GM18507 (cell line): ENCODE measurements at regions not wholly inside any gene's neighbourhood (a gene's known extent, or its start where the extent isn't known, plus 50 kb on each side); places are given as distances from the start of the nearest gene placed in this dataset.

ENCODE experiments used
- DNase-seq: peaks from one replicate; pipeline ENCODE4 v3.0.0; 2011; ENCODE audit warnings: low read depth; ENCODE audit not compliant: insufficient read length; ENCODE audit errors: extremely low spot score
- FAIRE-seq: peaks from 2 replicates; lab custom pipeline; 2011; peaks lifted over from hg19 to GRCh38; lab: Jason Lieb, UNC

DNA sequence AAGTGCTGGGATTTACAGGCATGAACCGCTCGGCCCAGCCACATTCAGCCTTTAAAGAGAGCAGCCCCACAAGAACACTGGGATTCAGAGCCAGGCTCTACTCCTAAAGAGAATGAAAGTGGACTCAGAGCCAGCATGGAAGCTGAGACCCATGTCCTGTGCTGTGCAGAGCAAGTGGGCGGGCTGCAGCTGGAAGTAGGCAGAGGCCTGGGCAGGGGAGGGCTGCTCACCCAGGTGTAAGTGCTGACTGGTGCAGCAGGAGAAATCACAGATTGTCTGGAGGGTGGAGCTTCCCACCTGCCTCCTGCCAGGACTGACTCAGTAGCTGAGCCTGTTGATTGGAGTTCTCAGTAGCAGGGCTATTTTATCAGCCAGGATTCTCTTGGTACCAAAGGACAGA is 178.7 kb downstream of the KATNIP start:
- no peak for DNase-seq
- no peak for FAIRE-seq

DNA sequence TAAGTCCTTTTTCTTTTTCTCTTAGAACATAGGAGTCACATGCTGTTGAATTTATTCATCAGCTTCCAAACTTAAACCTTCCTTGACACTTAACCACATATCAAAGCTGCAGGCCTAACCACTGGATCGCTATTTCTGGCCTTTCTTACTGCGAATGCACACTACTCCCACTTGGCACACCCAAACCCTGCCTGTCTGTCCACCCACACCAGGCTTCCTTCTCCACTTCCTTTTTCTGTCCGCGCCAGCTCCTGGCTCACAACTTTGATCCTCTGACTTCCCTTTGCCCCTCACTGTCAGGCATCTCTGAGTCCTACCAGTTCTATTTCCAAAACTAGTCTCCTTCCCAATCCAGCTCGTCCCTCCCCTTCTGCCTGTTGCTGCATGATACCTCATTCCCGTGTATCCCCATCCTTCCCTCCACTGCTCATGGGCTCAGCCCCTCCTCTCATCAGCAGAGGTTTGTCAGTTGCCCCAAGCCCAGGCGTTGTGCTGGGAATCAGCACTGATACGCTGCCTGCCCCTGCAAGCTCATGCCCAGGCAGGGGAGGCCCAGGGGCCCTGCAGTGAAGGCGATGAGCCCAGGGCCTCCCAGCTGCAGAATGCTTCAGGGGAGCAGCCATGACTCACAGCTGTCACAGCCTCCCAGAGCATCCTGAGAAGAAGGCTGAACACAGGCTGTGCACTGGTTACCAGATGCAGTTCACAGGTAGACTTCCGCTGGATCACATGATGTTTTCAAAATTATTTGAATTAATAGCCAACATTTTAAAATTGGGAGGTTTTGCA is 179.8 kb downstream of the KATNIP start:
- DNase-seq (no peak), FAIRE-seq (no peak)

- FAIRE-seq (no peak), DNase-seq (no peak)
Measured at GRCh38 chr16:27730661-27731210, 180.8 kb downstream of the KATNIP start.

DNA sequence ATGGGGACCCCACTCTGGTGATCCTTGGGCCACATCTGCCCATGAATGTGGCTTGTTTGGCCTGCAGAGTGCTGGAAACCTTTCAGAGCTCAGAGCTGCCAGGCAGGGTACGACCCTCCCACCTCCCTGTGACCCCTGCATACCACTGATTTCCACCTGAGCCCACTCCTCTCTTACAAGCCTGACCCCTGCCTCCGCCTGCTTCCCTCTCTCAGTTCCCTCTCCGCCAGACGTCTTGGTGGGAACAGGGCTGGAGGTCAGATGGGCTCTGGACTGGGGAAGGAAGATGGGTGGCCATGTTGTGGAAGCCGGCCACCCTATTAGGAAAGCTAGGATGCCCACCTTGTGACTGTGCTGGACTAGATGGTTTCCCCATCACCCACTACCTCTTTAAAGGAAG is 185.1 kb downstream of the KATNIP start:
- no peak for FAIRE-seq
- no peak for DNase-seq

GRCh38 chr16:27736431-27736830 is 186.5 kb downstream of the KATNIP start:
- no peak for FAIRE-seq
- DNase-seq, result no peak

DNA sequence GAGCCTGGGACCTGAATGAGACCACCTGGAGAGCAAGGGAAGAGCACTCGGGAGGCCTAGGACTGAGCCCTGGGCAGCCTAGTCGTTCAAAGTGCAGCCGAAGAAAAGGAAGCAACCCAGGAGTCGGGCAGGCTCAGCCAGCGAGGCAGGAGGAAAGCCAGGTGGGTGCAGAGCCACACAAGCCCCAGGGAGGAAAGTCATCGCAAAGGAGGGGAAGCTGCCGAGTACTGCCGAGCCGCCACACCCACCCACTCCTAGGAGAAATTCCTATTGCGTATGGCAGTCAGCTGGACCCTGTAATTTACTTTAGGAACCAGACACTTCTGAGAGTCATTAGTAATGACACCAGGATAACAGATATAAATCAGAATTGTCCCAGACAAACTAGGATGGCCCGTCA is 187.6 kb downstream of the KATNIP start:
- FAIRE-seq (no peak), DNase-seq (no peak)
